ENCODE measurements at regions not wholly inside any gene's neighbourhood (a gene's known extent, or its start where the extent isn't known, plus 50 kb on each side); places are given as distances from the start of the nearest gene placed in this dataset.
"Not testable (repeated sequence)": the region's sequence is repeated elsewhere in the genome, so short reads cannot be mapped to it uniquely, and the experiment has no call there.

DNA sequence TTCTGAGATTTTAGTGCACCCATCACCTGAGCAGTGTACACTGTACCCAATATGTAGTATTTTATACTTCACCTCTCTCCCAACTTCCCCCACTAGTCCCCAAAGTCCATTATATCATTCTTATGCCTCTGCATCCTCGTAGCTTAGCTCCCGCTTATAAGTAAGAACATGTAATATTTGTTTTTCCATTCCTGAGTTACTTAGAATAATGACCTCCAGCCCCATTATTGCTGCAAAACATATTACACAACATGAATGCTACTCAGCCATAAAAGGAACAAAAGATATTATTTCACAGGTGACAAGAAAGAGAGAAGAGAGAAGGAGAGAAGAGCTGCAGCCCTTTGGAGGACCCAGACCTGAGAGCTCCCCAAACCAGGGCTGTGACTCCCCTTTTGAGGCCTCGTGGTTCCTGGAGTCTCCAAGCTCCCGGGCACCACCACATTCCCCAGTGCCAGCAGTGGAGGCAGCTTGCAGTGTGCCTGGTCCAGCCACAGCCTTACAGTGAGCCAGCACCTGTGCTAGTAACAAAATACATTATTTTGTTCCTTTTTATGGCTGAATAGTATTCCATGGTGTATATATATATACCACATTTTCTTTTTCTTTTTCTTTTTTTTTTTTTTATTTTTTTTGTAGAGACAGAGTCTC is 194.5 kb upstream of the DAB2 start:
- no peak overlapping the region for H3K27ac ChIP-seq
- H3K9me3 ChIP-seq = no peaks in the 10 kb centered on the region
- H3K4me1 ChIP-seq = no peaks in the 10 kb centered on the region
- DNase-seq (ENCODE audit: low spot score) = no peak
- no peaks in the 10 kb centered on the region for H3K27me3 ChIP-seq
- TF ChIP-seq, protein P1, sequence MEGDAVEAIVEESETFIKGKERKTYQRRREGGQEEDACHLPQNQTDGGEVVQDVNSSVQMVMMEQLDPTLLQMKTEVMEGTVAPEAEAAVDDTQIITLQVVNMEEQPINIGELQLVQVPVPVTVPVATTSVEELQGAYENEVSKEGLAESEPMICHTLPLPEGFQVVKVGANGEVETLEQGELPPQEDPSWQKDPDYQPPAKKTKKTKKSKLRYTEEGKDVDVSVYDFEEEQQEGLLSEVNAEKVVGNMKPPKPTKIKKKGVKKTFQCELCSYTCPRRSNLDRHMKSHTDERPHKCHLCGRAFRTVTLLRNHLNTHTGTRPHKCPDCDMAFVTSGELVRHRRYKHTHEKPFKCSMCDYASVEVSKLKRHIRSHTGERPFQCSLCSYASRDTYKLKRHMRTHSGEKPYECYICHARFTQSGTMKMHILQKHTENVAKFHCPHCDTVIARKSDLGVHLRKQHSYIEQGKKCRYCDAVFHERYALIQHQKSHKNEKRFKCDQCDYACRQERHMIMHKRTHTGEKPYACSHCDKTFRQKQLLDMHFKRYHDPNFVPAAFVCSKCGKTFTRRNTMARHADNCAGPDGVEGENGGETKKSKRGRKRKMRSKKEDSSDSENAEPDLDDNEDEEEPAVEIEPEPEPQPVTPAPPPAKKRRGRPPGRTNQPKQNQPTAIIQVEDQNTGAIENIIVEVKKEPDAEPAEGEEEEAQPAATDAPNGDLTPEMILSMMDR (IDR thresholded peaks at IDR 0.05) = no peak
- no peak overlapping the region for H3K4me3 ChIP-seq
- no peaks in the 10 kb centered on the region for H3K36me3 ChIP-seq

DNA sequence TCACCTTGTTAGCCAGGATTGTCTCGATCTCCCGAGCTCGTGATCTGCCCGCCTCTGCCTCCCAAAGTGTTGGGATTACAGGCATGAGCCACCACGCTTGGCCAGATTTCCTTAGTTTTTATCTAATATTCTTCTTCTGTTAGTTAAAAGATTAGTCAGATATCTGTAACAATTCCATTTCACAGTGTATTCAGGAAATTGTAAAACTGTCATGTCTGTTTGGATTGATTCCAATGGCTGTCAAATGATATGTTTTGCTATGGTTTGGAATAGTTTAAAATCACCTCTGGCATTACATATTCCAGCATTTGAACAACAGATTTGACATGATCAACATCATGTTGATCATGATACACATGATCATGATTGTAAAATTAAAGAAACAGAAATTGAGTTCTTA is 193.6 kb upstream of the DAB2 start:
- no peaks in the 10 kb centered on the region for H3K36me3 ChIP-seq
- no peaks in the 10 kb centered on the region for H3K9me3 ChIP-seq
- no peak for DNase-seq (ENCODE audit: low spot score)
- no peaks in the 10 kb centered on the region for H3K27me3 ChIP-seq
- TF ChIP-seq, protein P1 (IDR thresholded peaks at IDR 0.05) = no peak
- no peak overlapping the region for H3K4me3 ChIP-seq
- no peak overlapping the region for H3K27ac ChIP-seq
- no peaks in the 10 kb centered on the region for H3K4me1 ChIP-seq

DNA sequence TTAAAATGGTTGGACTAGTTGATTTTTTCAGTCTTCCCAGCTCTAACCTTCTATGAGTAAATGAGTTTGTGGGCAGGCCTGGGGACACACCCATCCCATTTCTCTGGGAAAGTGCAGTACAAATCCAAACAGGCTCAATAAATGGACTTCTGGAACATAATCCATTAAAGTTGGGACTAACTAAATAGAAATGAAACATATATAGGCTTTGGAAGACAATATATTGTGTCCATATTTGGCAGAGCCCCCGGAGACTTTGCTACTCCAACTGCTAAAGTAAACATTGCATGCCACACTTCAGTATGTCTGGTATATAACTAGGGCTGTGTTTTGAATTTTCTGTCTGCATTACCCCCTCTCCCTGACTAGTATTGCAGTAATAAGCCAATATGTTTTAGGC is 191.4 kb upstream of the DAB2 start:
- H3K9me3 ChIP-seq = no peaks in the 10 kb centered on the region
- H3K36me3 ChIP-seq = no peaks in the 10 kb centered on the region
- H3K27ac ChIP-seq = no peak overlapping the region
- H3K27me3 ChIP-seq = no peaks in the 10 kb centered on the region
- no peak for DNase-seq (ENCODE audit: low spot score)
- no peaks in the 10 kb centered on the region for H3K4me1 ChIP-seq
- TF ChIP-seq, protein P1 (IDR thresholded peaks at IDR 0.05) = no peak
- no peak overlapping the region for H3K4me3 ChIP-seq

DNA sequence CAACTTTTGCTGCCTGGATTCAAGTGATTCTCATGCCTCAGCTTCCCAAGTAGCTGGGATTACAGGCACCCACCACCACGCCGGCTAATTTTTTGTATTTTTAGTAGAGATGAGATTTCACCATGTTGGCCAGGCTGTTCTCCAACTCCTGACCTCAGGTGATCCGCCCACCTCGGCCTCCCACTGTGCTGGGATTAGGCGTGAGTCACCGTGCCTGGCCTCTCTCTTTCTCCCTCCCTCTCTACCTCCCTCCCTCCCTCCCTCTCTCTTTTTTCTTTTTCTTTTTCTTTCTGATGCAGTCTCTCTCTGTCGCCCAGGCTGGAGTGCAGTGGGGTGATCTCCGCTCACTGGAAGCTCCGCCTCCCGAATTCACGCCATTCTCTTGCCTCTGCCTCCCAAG is 186.3 kb upstream of the DAB2 start:
- not testable (repeated sequence) for DNase-seq (ENCODE audit: low spot score); H3K9me3 ChIP-seq; H3K27me3 ChIP-seq; H3K36me3 ChIP-seq; H3K27ac ChIP-seq; H3K4me1 ChIP-seq; H3K4me3 ChIP-seq

DNA sequence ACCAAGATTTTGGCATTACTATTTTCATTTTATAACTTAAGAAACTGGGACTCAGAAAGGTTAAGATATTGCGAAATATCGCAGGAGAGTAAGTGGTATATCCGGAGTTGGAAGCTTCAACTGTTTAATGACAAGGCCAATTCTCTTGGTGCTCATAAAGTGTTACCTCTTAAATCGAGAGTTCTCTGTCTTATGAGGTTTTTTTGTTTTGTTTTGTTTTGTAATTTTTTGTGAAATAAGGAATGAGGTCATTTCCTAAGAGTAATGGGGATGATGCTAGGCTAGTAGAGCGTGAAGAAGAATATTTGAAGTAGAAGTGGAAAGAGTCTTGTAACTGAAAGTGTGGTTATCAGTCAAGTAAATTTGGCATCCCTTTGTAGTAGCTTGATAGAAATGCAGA is 183.2 kb upstream of the DAB2 start:
- Histone ChIP-seq H3K4me3 (no peak overlapping the region), H3K27ac (no peak overlapping the region), H3K36me3 (no peaks in the 10 kb centered on the region), H3K4me1 (no peaks in the 10 kb centered on the region), H3K27me3 (no peaks in the 10 kb centered on the region), H3K9me3 (no peaks in the 10 kb centered on the region)
- no peak for DNase-seq (ENCODE audit: low spot score)
- TF ChIP-seq, protein P1 (IDR thresholded peaks at IDR 0.05) = no peak

DNA sequence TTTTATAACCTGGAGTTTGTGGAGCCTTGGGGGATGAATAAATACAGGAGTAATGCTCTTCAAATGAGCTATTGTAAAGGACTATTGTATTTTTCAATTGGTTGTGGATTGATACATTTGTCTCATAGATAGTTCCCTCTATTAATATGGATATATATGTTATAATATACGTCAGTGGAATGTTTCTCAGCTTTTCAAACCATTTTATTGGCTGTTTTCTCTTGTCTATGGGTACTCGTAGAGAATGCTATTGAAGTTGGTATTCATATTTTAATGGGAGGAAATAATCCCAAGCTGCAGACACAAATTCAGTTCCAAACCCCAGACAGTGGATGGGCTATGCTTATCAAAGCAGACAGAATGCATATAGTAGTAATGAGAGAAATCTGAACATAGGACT is 181.8 kb upstream of the DAB2 start:
- Histone ChIP-seq H3K27ac (no peak overlapping the region), H3K4me3 (no peak overlapping the region)
- TF ChIP-seq, protein P1 (IDR thresholded peaks at IDR 0.05) = no peak

More for the DNA sequence above, 181.8 kb upstream of the DAB2 start:
- H3K27me3 ChIP-seq = no peaks in the 10 kb centered on the region
- no peaks in the 10 kb centered on the region for H3K9me3 ChIP-seq
- DNase-seq (ENCODE audit: low spot score) = no peak
- H3K36me3 ChIP-seq = no peaks in the 10 kb centered on the region
- no peaks in the 10 kb centered on the region for H3K4me1 ChIP-seq

All from right atrium auricular region (tissue), 2 donors.